WERI-Rb-1 (cell line): ENCODE measurements at regions not wholly inside any gene's neighbourhood (a gene's known extent, or its start where the extent isn't known, plus 50 kb on each side); places are given as distances from the start of the nearest gene placed in this dataset.
A peak's percentile ranks its signal among the peaks of the same experiment; 100 is the strongest.

Source experiments
- DNase-seq: peaks from one replicate; pipeline ENCODE4 v3.0.0-alpha.2; 2020
- H3K27ac ChIP-seq: fragments of 250-450 bp; sonication (Bioruptor Pico); 2 replicates; pipeline ENCODE4 v1.5.1; 2020; ENCODE audit warnings: mild to moderate bottlenecking, moderate library complexity
- H3K27me3 ChIP-seq: fragments of 250-450 bp; sonication (Bioruptor Pico); 2 replicates; pipeline ENCODE4 v1.5.1; 2021; ENCODE audit warnings: mild to moderate bottlenecking, low read depth, moderate library complexity; ENCODE audit not compliant: insufficient read depth, severe bottlenecking
- H3K36me3 ChIP-seq: fragments of 250-450 bp; sonication (Bioruptor Pico); 2 replicates; pipeline ENCODE4 v1.5.1; 2020; ENCODE audit warnings: mild to moderate bottlenecking, moderate library complexity
- H3K4me3 ChIP-seq: 2 replicates; pipeline ENCODE4 v1.5.1; 2011; ENCODE audit warnings: low read depth, mild to moderate bottlenecking, control low read depth, low read length
- H3K9me3 ChIP-seq: fragments of 250-450 bp; sonication (Bioruptor Pico); 2 replicates; pipeline ENCODE4 v1.5.1; 2021; ENCODE audit warnings: mild to moderate bottlenecking, moderate library complexity; ENCODE audit not compliant: severe bottlenecking
- TF ChIP-seq, protein P1 (sequence below): IDR thresholded peaks from 2 replicates; pipeline ENCODE4 v1.5.1; 2011; ENCODE audit warnings: low read depth, mild to moderate bottlenecking, control low read depth, inconsistent platforms, low read length

- DNase-seq, result no peak
- Histone ChIP-seq H3K4me3 (no peak overlapping the region), H3K36me3 (no peaks in the 10 kb centered on the region), H3K9me3 (no peaks in the 10 kb centered on the region), H3K27me3 (no peaks in the 10 kb centered on the region), H3K27ac (no peak overlapping the region)
- TF ChIP-seq, protein P1, sequence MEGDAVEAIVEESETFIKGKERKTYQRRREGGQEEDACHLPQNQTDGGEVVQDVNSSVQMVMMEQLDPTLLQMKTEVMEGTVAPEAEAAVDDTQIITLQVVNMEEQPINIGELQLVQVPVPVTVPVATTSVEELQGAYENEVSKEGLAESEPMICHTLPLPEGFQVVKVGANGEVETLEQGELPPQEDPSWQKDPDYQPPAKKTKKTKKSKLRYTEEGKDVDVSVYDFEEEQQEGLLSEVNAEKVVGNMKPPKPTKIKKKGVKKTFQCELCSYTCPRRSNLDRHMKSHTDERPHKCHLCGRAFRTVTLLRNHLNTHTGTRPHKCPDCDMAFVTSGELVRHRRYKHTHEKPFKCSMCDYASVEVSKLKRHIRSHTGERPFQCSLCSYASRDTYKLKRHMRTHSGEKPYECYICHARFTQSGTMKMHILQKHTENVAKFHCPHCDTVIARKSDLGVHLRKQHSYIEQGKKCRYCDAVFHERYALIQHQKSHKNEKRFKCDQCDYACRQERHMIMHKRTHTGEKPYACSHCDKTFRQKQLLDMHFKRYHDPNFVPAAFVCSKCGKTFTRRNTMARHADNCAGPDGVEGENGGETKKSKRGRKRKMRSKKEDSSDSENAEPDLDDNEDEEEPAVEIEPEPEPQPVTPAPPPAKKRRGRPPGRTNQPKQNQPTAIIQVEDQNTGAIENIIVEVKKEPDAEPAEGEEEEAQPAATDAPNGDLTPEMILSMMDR, result no peak
Observed at GRCh38 chr5:92800365-92800764, 780.7 kb downstream of the NR2F1-AS1 start.

DNA sequence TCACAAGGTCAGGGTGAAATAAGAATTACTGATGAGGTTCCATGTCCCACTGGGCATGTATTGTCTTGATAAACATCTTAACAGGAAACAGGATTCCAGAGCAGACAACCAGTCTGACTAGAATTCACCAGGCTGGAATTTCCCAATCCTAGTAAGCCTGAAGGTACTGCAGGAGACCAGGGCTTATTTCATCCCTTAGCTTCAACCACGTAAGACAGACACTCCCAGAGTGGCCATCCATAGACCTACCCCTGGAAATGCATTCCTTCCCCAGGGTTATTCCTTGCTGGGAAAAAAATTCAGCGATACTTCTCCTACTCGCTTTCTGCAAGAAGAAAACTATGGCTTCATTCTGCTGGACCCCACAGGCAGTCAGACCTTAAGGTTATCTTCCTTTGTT, 785.4 kb downstream of the NR2F1-AS1 start:
- no peak overlapping the region for H3K4me3 ChIP-seq
- H3K27ac ChIP-seq, result no peak overlapping the region
- DNase-seq, result no peak
- H3K27me3 ChIP-seq, result no peaks in the 10 kb centered on the region
- H3K9me3 ChIP-seq, result no peaks in the 10 kb centered on the region
- no peaks in the 10 kb centered on the region for H3K36me3 ChIP-seq
- TF ChIP-seq, protein P1, result no peak

GRCh38 chr5:92780057-92780456, 801.0 kb downstream of the NR2F1-AS1 start:
- H3K27me3 ChIP-seq, result no peaks in the 10 kb centered on the region
- H3K9me3 ChIP-seq, result no peaks in the 10 kb centered on the region
- no peak for DNase-seq
- TF ChIP-seq, protein P1, result no peak
- no peaks in the 10 kb centered on the region for H3K36me3 ChIP-seq
- no peak overlapping the region for H3K27ac ChIP-seq
- H3K4me3 ChIP-seq, result no peak overlapping the region

- DNase-seq, result no peak
- H3K4me3 ChIP-seq, result no peak overlapping the region
- TF ChIP-seq, protein P1, result no peak
- H3K36me3 ChIP-seq, result no peaks in the 10 kb centered on the region
- H3K27ac ChIP-seq, result no peak overlapping the region
- H3K9me3 ChIP-seq, result no peaks in the 10 kb centered on the region
- no peaks in the 10 kb centered on the region for H3K27me3 ChIP-seq
Observed at GRCh38 chr5:92779536-92779935, 801.5 kb downstream of the NR2F1-AS1 start.

DNA sequence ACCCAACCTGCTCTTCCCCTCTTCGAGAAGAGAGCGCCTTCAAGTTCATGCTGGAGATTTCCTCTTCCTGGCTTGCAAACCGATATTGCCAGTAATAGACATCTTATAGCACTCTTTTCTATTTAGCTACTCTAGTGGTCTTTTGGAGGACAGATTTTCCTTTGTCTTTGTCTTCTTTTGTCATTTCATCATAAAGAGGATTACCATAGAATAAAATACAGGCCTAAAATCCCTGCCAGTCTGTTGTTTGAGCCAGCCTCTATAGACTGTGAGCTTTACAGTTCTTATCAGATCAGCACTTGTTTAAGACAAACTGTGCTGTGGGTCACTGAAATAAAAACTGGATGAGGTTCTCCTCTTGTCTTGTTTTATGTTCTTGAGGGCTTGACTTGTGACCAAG, 802.8 kb downstream of the NR2F1-AS1 start:
- no peaks in the 10 kb centered on the region for H3K9me3 ChIP-seq
- no peak for DNase-seq
- TF ChIP-seq, protein P1, result no peak
- no peaks in the 10 kb centered on the region for H3K36me3 ChIP-seq
- H3K27me3 ChIP-seq, result no peaks in the 10 kb centered on the region
- H3K4me3 ChIP-seq, result no peak overlapping the region
- H3K27ac ChIP-seq, result peak overlapping the region; percentile 56

DNA sequence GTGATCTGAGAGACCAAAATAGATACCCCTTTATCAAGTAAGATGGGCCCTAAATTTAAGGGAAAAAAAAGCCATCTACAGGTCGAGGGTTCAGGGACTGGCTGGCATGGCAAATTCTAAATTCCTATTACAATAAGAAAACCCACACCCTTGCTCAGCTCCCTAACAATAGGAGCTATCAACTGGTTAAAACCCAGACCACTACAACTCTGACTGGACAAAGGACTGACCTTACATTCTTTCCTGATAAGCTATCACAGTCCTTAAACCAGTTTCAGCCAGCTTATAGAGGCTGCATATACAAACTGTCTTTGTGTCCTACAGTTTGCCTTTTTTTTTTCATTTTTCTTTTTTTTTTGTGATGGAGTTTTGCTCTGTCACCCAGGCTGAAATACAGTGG, 803.6 kb downstream of the NR2F1-AS1 start:
- H3K4me3 ChIP-seq, result no peak overlapping the region
- TF ChIP-seq, protein P1, result no peak
- H3K27ac ChIP-seq, result no peak overlapping the region
- no peaks in the 10 kb centered on the region for H3K27me3 ChIP-seq
- H3K36me3 ChIP-seq, result no peaks in the 10 kb centered on the region
- no peaks in the 10 kb centered on the region for H3K9me3 ChIP-seq
- DNase-seq, result no peak
